C4-2B (cell line): ENCODE measurements at regions not wholly inside any gene's neighbourhood (a gene's known extent, or its start where the extent isn't known, plus 50 kb on each side); places are given as distances from the start of the nearest gene placed in this dataset.

Source experiments
- ZFX ChIP-seq: fragments of 450-650 bp; IDR thresholded peaks from 2 replicates; pipeline ENCODE4 v1.6.1; 2017
- TF ChIP-seq, protein P1 (sequence below): fragments of 450-650 bp; conservative IDR thresholded peaks from 2 replicates; pipeline ENCODE4 v1.5.1; 2017; ENCODE audit warnings: mild to moderate bottlenecking

DNA sequence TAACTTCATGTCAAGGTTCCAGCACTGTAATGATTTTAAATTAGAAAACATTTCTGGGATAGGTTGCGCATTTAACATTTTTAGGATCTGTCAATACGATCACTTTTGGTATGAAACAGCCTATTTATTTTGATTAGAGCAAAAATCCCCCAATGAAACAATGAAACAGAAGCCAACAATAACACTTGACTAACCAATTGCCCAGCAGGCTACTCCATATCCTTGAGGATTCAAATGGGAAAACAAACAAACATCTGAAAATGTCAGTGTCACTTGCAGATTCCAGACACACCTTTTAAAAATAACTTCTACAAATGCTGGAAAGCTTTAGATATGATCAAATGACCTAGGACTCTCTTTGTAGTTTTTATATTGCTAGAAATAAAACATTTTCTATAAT is 1412.5 kb upstream of the PRR20A start:
- TF ChIP-seq, protein P1, sequence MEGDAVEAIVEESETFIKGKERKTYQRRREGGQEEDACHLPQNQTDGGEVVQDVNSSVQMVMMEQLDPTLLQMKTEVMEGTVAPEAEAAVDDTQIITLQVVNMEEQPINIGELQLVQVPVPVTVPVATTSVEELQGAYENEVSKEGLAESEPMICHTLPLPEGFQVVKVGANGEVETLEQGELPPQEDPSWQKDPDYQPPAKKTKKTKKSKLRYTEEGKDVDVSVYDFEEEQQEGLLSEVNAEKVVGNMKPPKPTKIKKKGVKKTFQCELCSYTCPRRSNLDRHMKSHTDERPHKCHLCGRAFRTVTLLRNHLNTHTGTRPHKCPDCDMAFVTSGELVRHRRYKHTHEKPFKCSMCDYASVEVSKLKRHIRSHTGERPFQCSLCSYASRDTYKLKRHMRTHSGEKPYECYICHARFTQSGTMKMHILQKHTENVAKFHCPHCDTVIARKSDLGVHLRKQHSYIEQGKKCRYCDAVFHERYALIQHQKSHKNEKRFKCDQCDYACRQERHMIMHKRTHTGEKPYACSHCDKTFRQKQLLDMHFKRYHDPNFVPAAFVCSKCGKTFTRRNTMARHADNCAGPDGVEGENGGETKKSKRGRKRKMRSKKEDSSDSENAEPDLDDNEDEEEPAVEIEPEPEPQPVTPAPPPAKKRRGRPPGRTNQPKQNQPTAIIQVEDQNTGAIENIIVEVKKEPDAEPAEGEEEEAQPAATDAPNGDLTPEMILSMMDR: no peak
- no peak for TF ChIP-seq ZFX
